ENCODE measurements at regions not wholly inside any gene's neighbourhood (a gene's known extent, or its start where the extent isn't known, plus 50 kb on each side); places are given as distances from the start of the nearest gene placed in this dataset.

GRCh38 chr3:71891483-71891882 lies 106.5 kb upstream of the PROK2 start:
- Histone ChIP-seq H3K18ac (ENCODE audit: extremely low read depth, low read length) (no peak overlapping the region), H4K91ac (replicated peaks; ENCODE audit: insufficient read length, low read length) (no peak overlapping the region), H2BK120ac (replicated peaks; ENCODE audit: low read depth, low read length) (no peak overlapping the region), H3K79me1 (ENCODE audit: low read depth, low read length) (no peaks in the 10 kb centered on the region), H2BK5ac (ENCODE audit: low read depth, low read length) (no peak overlapping the region), H3K9ac (replicated peaks in 1 of 4; ENCODE audit: extremely low read depth in 1 of 4, low read depth in 3 of 4, low read length in 3 of 4) (no peak overlapping the region), H3K9me3 (ENCODE audit: insufficient read depth in 2 of 2, low read depth in 1 of 2, low read length in 1 of 2) (no peaks in the 10 kb centered on the region), H3K27me3 (replicated peaks in 1 of 4; ENCODE audit: control insufficient read depth in 3 of 4, extremely low read depth in 1 of 4, insufficient read depth in 3 of 4, low read length in 3 of 4) (no peaks in the 10 kb centered on the region), H4K20me1 (replicated peaks in 1 of 2; ENCODE audit: control insufficient read depth in 1 of 2, insufficient read depth in 2 of 2, low read length in 2 of 2) (no peaks in the 10 kb centered on the region), H3K4me1 (replicated peaks in 1 of 4; ENCODE audit: control insufficient read depth in 3 of 4, insufficient read depth in 4 of 4, low read length in 3 of 4) (peaks cover 3 to 7% (median 5%) of the 10 kb centered on the region in 4 experiments; a peak in 4 of 7 replicates), H4K8ac (ENCODE audit: extremely low read depth, insufficient read depth, low read length) (no peak overlapping the region), H3K23me2 (ENCODE audit: low read depth, low read length) (no peaks in the 10 kb centered on the region), H3K23ac (ENCODE audit: insufficient read length) (no peak overlapping the region), H3K14ac (ENCODE audit: insufficient read length) (no peak overlapping the region), H3K4me2 (ENCODE audit: insufficient read depth in 1 of 2, low read depth in 2 of 2, low read length in 2 of 2) (no peak overlapping the region), H2AK5ac (ENCODE audit: low read depth, low read length) (no peak overlapping the region), H2AFZ (ENCODE audit: low read length) (no peak overlapping the region), H3K4ac (replicated peaks; ENCODE audit: insufficient read length, low read depth, low read length) (no peak overlapping the region), H2BK15ac (ENCODE audit: low read length) (no peak overlapping the region), H3K79me2 (ENCODE audit: control insufficient read depth in 1 of 2, insufficient read depth in 2 of 2, low read length in 2 of 2) (no peaks in the 10 kb centered on the region), H3K36me3 (ENCODE audit: control insufficient read depth in 2 of 4, insufficient read depth in 4 of 4, low read length in 3 of 4) (no peaks in the 10 kb centered on the region), H3K56ac (replicated peaks; ENCODE audit: insufficient read length, low read depth, low read length) (no peak overlapping the region), H4K5ac (ENCODE audit: insufficient read length, low read depth, low read length) (no peak overlapping the region), H3K27ac (ENCODE audit: low read depth, low read length) (no peak overlapping the region), H2BK20ac (ENCODE audit: low read length) (peak overlapping the region; percentile 62; the same call in 1 of the 2 replicates), H3K4me3 (ENCODE audit: extremely low read depth in 1 of 4, insufficient read depth in 2 of 4, low read depth in 3 of 4, low read length in 4 of 4) (no peak overlapping the region), H2BK12ac (ENCODE audit: low read depth, low read length) (no peak overlapping the region)
- ChIA-PET POLR2A (ENCODE audit: partially characterized antibody) (interaction anchor here (1.3 kb wide), 2 partner anchors 11 to 18 kb away, joined by 4 read pairs; no protein-coding TSS in a partner anchor), CTCF (ENCODE audit: partially characterized antibody) (interaction anchor here (0.7 to 4.3 kb wide), 6 partner anchors 13 to 635 kb away, joined by 3 to 20 read pairs (median 3); no protein-coding TSS in a partner anchor)
- DNase-seq (ENCODE audit: low read depth in 1 of 2, low spot score in 2 of 2) (no peak), FAIRE-seq (no peak)
- TF ChIP-seq GABPA (IDR thresholded peaks at IDR 0.05; ENCODE audit: borderline replicate concordance, insufficient read depth, low read length) (no peak), SUZ12 (IDR thresholded peaks at IDR 0.05; ENCODE audit: low read length) (no peak), MAX (IDR thresholded peaks at IDR 0.05) (no peak), JUN (IDR thresholded peaks at IDR 0.05; ENCODE audit: low read depth, low read length) (no peak), CBX8 (IDR thresholded peaks at IDR 0.05; ENCODE audit: borderline replicate concordance, low read depth, low read length) (no peak), CHD1 (IDR thresholded peaks at IDR 0.05; ENCODE audit: low read depth, low read length) (no peak), HDAC6 (IDR thresholded peaks at IDR 0.05; ENCODE audit: low read depth, low read length) (no peak), EZH2 (IDR thresholded peaks at IDR 0.05; ENCODE audit: low read depth, low read length, severe bottlenecking) (no peak)

Data from H1 (cell line).